ENCODE measurements at regions not wholly inside any gene's neighbourhood (a gene's known extent, or its start where the extent isn't known, plus 50 kb on each side); places are given as distances from the start of the nearest gene placed in this dataset.
"Not testable (repeated sequence)": the region's sequence is repeated elsewhere in the genome, so short reads cannot be mapped to it uniquely, and the experiment has no call there.

- DNase-seq (ENCODE audit: low read depth); H3K4me3 ChIP-seq (ENCODE audit: low read depth, low read length): not testable (repeated sequence)
Measured at GRCh38 chr14:19099336-19099735, 132.1 kb downstream of the POTEM start.

DNA sequence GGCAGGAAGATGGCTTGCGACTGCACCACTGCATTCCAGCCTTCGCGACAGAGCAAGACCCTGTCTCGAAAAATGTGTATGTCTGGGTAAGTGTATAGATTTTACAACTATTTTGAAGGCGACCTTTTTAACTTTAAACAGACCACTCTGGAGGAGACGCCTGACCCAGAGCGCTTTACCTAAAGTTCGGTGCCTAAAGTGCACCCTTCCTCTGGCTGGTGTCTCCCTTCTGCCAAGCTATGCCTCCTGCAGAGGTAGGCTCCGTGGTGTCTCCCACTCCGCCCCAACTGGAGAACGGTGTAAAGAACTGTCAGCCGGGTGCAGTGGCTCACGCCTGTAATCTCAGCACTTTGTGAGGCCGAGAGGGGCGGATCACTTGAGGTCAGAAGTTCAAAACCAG, 132.7 kb downstream of the POTEM start:
- not testable (repeated sequence) for DNase-seq (ENCODE audit: low read depth); H3K4me3 ChIP-seq (ENCODE audit: low read depth, low read length)

- not testable (repeated sequence) for DNase-seq (ENCODE audit: low read depth); H3K4me3 ChIP-seq (ENCODE audit: low read depth, low read length)
Measured at GRCh38 chr14:19105551-19105950, 138.3 kb downstream of the POTEM start.

- not testable (repeated sequence) for DNase-seq (ENCODE audit: low read depth); H3K4me3 ChIP-seq (ENCODE audit: low read depth, low read length)
Measured at GRCh38 chr14:19109887-19110286, 142.7 kb downstream of the POTEM start.

DNA sequence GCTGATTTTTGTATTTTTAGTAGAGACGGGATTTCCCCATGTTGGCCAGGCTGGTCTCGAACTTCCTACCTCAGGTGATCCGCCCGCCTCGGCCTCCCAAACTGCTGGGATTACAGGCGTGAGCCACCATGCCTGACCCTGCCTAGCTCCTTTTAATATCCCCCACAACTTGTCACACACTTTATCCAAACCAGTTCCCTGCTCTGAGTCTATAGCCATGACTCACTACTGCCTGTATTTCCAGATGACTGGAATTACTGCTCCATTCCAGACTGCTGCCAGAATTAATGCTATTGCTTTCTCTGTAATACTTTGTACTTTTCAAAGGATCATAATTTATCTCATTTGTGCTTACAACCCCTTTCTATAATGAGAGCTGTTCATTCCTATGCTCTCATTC, 153.1 kb downstream of the POTEM start:
- DNase-seq (ENCODE audit: low read depth); H3K4me3 ChIP-seq (ENCODE audit: low read depth, low read length): not testable (repeated sequence)

- H3K4me3 ChIP-seq (ENCODE audit: low read depth, low read length); DNase-seq (ENCODE audit: low read depth): not testable (repeated sequence)
Measured at GRCh38 chr14:19126269-19127051, 159.2 kb downstream of the POTEM start.

- H3K4me3 ChIP-seq (ENCODE audit: low read depth, low read length); DNase-seq (ENCODE audit: low read depth): not testable (repeated sequence)
Measured at GRCh38 chr14:19127664-19128435, 160.6 kb downstream of the POTEM start.

DNA sequence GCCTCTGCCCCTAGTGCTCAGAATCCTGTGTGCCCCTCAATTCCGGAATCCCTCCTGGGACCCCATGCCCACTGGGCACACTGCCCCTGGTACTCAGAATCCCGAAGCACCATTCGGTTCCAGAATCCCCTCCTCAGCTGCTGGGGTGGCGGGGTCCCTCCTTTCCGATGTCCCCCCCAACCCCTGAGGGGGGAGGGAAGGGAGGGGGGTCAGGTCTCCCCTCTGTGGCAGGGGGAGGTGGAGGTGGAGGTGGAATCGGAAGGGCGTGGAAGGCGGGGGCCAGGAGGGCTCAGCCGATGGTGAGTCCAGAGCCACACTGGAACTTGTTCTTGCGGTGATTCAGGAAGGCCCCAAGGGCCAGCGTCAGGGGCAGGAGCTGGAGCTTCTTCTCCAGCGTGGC, 164.3 kb downstream of the POTEM start:
- not testable (repeated sequence) for H3K4me3 ChIP-seq (ENCODE audit: low read depth, low read length); DNase-seq (ENCODE audit: low read depth)

DNA sequence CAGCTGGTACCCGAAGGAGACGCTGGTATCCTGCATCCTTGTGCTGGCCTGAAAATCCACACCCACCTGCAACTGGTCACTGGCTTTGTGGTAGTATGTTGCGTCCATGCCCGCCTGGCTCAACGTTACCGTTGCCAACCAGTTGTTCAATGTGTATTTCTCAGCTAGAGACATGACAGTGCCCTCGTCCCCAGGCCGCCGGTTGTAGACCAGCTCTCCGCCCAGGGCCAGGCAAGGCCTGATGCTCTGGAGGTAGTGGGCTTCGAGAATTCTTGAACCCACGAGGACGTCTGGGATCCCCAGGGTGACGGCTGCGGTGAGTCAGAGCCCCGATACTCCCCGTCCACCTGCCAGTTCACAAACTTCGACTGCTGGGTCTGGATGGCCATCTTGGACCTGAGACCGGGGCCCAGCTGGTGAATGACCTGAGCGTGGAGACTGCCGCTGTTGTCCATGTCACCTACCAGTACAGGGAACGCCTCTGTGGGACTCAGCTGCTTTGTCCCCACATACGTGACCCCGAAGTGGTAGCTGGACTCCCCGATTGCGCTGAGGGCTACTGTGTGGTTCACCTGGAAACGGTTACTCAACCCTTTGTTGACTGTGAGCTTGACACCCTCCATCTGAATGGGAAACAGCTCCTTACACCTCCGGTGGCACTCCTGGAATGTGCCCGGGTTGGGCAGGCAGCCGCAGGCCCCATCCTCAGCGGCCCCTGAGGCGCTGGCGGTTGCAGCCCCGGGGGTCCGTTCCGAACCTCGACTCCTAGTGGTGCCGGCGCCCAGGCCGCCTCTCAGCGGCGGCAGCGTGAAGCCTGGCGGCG, 165.0 kb downstream of the POTEM start:
- not testable (repeated sequence) for DNase-seq (ENCODE audit: low read depth)

DNA sequence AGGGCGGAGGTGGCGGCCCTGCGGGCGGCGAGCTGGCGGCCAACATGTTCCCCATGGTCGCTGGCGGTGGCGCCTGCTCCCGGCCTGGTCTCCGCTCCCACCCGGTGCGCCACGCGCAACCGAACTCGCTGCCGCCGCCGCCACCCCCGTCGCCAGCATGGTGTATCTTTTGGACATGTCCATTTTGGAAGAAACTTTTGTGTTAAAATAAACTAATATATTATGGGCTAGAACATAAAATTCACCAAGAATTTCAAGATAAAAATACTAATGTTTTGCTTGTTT, 165.5 kb downstream of the POTEM start:
- not testable (repeated sequence) for H3K4me3 ChIP-seq (ENCODE audit: low read depth, low read length); DNase-seq (ENCODE audit: low read depth)

More for the DNA sequence above, 165.0 kb downstream of the POTEM start:
- not testable (repeated sequence) for H3K4me3 ChIP-seq (ENCODE audit: low read depth, low read length)

- not testable (repeated sequence) for H3K4me3 ChIP-seq (ENCODE audit: low read depth, low read length); DNase-seq (ENCODE audit: low read depth)
Measured at GRCh38 chr14:19157106-19157709, 190.0 kb downstream of the POTEM start.

- not testable (repeated sequence) for H3K4me3 ChIP-seq (ENCODE audit: low read depth, low read length); DNase-seq (ENCODE audit: low read depth)
Measured at GRCh38 chr14:19158012-19158411, 190.8 kb downstream of the POTEM start.

- DNase-seq (ENCODE audit: low read depth); H3K4me3 ChIP-seq (ENCODE audit: low read depth, low read length): not testable (repeated sequence)
Measured at GRCh38 chr14:19158588-19158987, 191.4 kb downstream of the POTEM start.

DNA sequence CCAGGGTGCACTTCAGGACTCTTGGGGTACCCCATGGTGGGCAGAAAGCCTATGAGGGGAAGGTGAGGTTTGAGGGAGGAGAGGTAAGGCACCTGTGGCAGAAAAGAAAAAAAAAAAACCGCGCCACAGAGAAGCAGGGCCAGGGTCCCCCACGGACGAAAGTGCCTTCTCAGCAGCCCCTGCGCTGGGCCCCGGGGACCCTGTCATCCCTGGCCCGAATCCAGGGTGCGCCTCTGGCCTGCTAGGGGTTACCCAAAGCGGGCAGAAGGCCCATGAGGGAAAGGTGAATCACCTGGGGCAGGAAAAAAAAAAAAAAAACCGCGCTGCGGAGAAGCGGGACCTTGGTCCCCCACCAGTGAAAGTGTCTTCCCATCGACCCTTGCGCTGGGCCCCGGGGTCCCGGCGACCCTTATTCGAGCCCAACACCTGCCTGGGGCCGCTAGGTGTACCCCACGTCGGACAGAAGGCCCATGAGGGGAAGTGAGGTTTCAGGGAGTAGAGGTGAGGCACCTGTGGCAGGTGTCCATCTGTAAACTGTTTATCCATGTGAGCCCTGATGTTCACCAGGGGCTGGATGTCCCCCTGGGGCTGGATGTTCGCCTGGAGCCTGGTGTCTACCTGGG, 191.9 kb downstream of the POTEM start:
- not testable (repeated sequence) for DNase-seq (ENCODE audit: low read depth)

GRCh38 chr14:19160379-19160778, 193.1 kb downstream of the POTEM start:
- DNase-seq (ENCODE audit: low read depth); H3K4me3 ChIP-seq (ENCODE audit: low read depth, low read length): not testable (repeated sequence)

More for the DNA sequence above, 191.9 kb downstream of the POTEM start:
- not testable (repeated sequence) for H3K4me3 ChIP-seq (ENCODE audit: low read depth, low read length)

GRCh38 chr14:19161251-19162033, 194.2 kb downstream of the POTEM start:
- not testable (repeated sequence) for H3K4me3 ChIP-seq (ENCODE audit: low read depth, low read length); DNase-seq (ENCODE audit: low read depth)

GRCh38 chr14:19162034-19162706, 194.9 kb downstream of the POTEM start:
- not testable (repeated sequence) for DNase-seq (ENCODE audit: low read depth); H3K4me3 ChIP-seq (ENCODE audit: low read depth, low read length)
